GM23338 (cell line): ENCODE measurements at regions not wholly inside any gene's neighbourhood (a gene's known extent, or its start where the extent isn't known, plus 50 kb on each side); places are given as distances from the start of the nearest gene placed in this dataset.

ENCODE experiments used
- ATAC-seq: fragments of 200-7000 bp; cut with Tn5 transposase; 3 replicates; pipeline ENCODE4 v1.9.1; 2020
- DNase-seq: peaks from one replicate; pipeline ENCODE4 v3.0.0-alpha.2; 2015; ENCODE audit warnings: low spot score
- H2AFZ ChIP-seq: fragments of 200-600 bp; sonication (generic); 2 replicates; pipeline ENCODE4 v1.8.0; 2016; ENCODE audit warnings: antibody characterized with exemption, mild to moderate bottlenecking, moderate library complexity
- H3F3A ChIP-seq: fragments of 200-600 bp; sonication (generic); replicated peaks from 2 replicates; pipeline ENCODE4 v1.8.0; 2017; ENCODE audit warnings: antibody characterized with exemption, mixed run types, low read depth
- H3K27ac ChIP-seq: fragments of 200-600 bp; sonication (generic); 2 replicates; pipeline ENCODE4 v1.6.1; 2016; ENCODE audit warnings: low read depth
- H3K27me3 ChIP-seq: fragments of 200-600 bp; sonication (generic); 2 replicates; pipeline ENCODE4 v1.8.0; 2016; ENCODE audit warnings: mild to moderate bottlenecking, mixed run types, moderate library complexity; ENCODE audit not compliant: insufficient read depth
- H3K36me3 ChIP-seq: fragments of 200-600 bp; sonication (generic); 2 replicates; pipeline ENCODE4 v1.8.0; 2016; ENCODE audit warnings: mild to moderate bottlenecking; ENCODE audit not compliant: insufficient read depth
- H3K4me1 ChIP-seq: fragments of 200-600 bp; sonication (generic); 2 replicates; pipeline ENCODE4 v1.8.0; 2016; ENCODE audit warnings: mild to moderate bottlenecking, moderate library complexity; ENCODE audit not compliant: insufficient read depth
- H3K4me2 ChIP-seq: fragments of 200-600 bp; sonication (generic); 2 replicates; pipeline ENCODE4 v1.7.1; 2017; ENCODE audit warnings: mixed run types
- H3K4me3 ChIP-seq: fragments of 200-600 bp; sonication (generic); 2 replicates; pipeline ENCODE4 v1.6.1; 2016; ENCODE audit warnings: mixed run types
- H3K79me2 ChIP-seq: fragments of 200-600 bp; sonication (generic); replicated peaks from 2 replicates; pipeline ENCODE4 v1.8.0; 2017; ENCODE audit warnings: mild to moderate bottlenecking; ENCODE audit not compliant: insufficient read depth
- H3K9me2 ChIP-seq: fragments of 200-600 bp; sonication (generic); 2 replicates; pipeline ENCODE4 v1.8.0; 2017; ENCODE audit not compliant: insufficient read depth
- H4K20me1 ChIP-seq: fragments of 200-600 bp; sonication (generic); replicated peaks from 2 replicates; pipeline ENCODE4 v1.8.0; 2017; ENCODE audit warnings: mild to moderate bottlenecking; ENCODE audit not compliant: insufficient read depth
- H3K27ac Mint-ChIP-seq: 2 replicates; pipeline ENCODE4 v1.8.0; 2020; ENCODE audit warnings: inconsistent platforms, mild to moderate bottlenecking, moderate library complexity, mixed read lengths
- H3K27me3 Mint-ChIP-seq: 3 replicates; pipeline ENCODE4 v1.8.0; 2022; ENCODE audit warnings: low read depth, mild to moderate bottlenecking, moderate library complexity, mixed read lengths, inconsistent platforms; ENCODE audit not compliant: insufficient read depth, poor library complexity
- H3K36me3 Mint-ChIP-seq: 3 replicates; pipeline ENCODE4 v1.8.0; 2021; ENCODE audit warnings: low read depth, mild to moderate bottlenecking, inconsistent platforms, moderate library complexity, mixed read lengths
- H3K4me1 Mint-ChIP-seq: 3 replicates; pipeline ENCODE4 v1.8.0; 2020; ENCODE audit warnings: mild to moderate bottlenecking, inconsistent platforms, mixed read lengths
- H3K4me3 Mint-ChIP-seq: 3 replicates; pipeline ENCODE4 v1.8.0; 2021; ENCODE audit warnings: moderate library complexity, mild to moderate bottlenecking, inconsistent platforms, mixed read lengths
- H3K9me3 Mint-ChIP-seq: 3 replicates; pipeline ENCODE4 v1.8.0; 2020; ENCODE audit warnings: moderate library complexity, mild to moderate bottlenecking, inconsistent platforms, mixed read lengths
- CREB1 ChIP-seq: fragments of 250-450 bp; sonication (Bioruptor Pico); IDR thresholded peaks from 2 replicates; pipeline ENCODE4 v1.5.0; 2020; ENCODE audit warnings: low read depth, mild to moderate bottlenecking, moderate library complexity
- EZH2phosphoT487 ChIP-seq: fragments of 200-600 bp; sonication (generic); IDR thresholded peaks from one replicate; pipeline ENCODE4 v1.8.1; 2018; ENCODE audit warnings: antibody characterized with exemption; ENCODE audit not compliant: unreplicated experiment
- JUNB ChIP-seq: IDR thresholded peaks from one replicate; pipeline ENCODE4 v1.6.1; 2016; ENCODE audit warnings: antibody characterized with exemption; ENCODE audit not compliant: unreplicated experiment
- NANOG ChIP-seq: IDR thresholded peaks from 2 replicates; pipeline ENCODE4 v1.6.1; 2016; ENCODE audit warnings: antibody characterized with exemption, borderline replicate concordance
- POLR2AphosphoS5 ChIP-seq: IDR thresholded peaks from 2 replicates; pipeline ENCODE4 v1.6.1; 2016; ENCODE audit warnings: antibody characterized with exemption, low read depth
- ZNF331 ChIP-seq: fragments of 250-450 bp; sonication (Bioruptor Pico); IDR thresholded peaks from 2 replicates; pipeline ENCODE4 v1.5.0; 2020; ENCODE audit warnings: low read depth, mild to moderate bottlenecking, moderate library complexity
- TF ChIP-seq, protein P1 (sequence below), 2 experiments: fragments of 200-600 bp in 1 of 2; sonication (generic) in 1 of 2; conservative IDR thresholded peaks; 2 replicates each; pipeline versions ENCODE4 v1.5.1 to v1.6.1; 2016 to 2017; ENCODE audit warnings: antibody characterized with exemption in 2 of 2, low read depth in 2 of 2, mild to moderate bottlenecking in 2 of 2, moderate library complexity in 1 of 2
- TF ChIP-seq, protein P2 (sequence below): IDR thresholded peaks from one replicate; pipeline ENCODE4 v1.6.1; 2018; ENCODE audit warnings: antibody characterized with exemption; ENCODE audit not compliant: unreplicated experiment
- TF ChIP-seq, protein P3 (sequence below): IDR thresholded peaks from 2 replicates; pipeline ENCODE4 v1.6.1; 2016; ENCODE audit warnings: antibody characterized with exemption
- TF ChIP-seq, protein P4 (sequence below): fragments of 250-450 bp; sonication (Bioruptor Pico); IDR thresholded peaks from 2 replicates; pipeline ENCODE4 v1.5.0; 2020; ENCODE audit warnings: mild to moderate bottlenecking, moderate library complexity

DNA sequence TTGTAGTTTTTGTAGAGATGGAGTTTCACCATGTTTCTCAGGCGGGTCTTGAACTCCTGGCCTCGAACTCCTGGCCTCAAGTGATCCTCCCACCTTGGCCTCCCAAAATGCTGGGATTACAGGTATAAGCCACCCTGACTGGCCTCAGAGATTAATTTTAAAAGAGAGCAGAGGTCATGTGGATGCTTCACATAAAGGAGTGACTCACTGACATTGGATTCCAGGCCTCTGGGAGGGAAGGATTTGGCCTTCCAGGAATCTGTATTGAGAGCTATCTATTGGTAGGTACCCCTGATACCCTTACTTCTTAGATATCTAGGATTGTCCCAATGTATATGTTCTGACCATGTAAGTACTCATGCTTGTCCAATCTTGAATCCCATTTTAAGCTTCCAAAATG, 138.4 kb downstream of the FAM161A start:
- Histone ChIP-seq H3K9me2 (no peaks in the 10 kb centered on the region), H3F3A (no peaks in the 10 kb centered on the region), H3K27me3 (no peaks in the 10 kb centered on the region), H3K36me3 (no peaks in the 10 kb centered on the region), H2AFZ (no peak overlapping the region), H3K79me2 (no peaks in the 10 kb centered on the region), H3K4me1 (no peaks in the 10 kb centered on the region), H4K20me1 (no peaks in the 10 kb centered on the region), H3K27ac (no peak overlapping the region), H3K4me2 (no peak overlapping the region), H3K4me3 (no peak overlapping the region)
- no peak for DNase-seq
- no peak for ATAC-seq
- Mint-ChIP-seq H3K36me3 (no peaks in the 10 kb centered on the region), H3K4me3 (no peak overlapping the region), H3K27me3 (peaks cover 3% of the 10 kb centered on the region), H3K9me3 (no peaks in the 10 kb centered on the region; the same call in 2 of the 3 replicates), H3K27ac (no peak overlapping the region), H3K4me1 (no peaks in the 10 kb centered on the region)
- no peak for TF ChIP-seq POLR2AphosphoS5
- TF ChIP-seq JUNB, result no peak
- TF ChIP-seq, protein P1, sequence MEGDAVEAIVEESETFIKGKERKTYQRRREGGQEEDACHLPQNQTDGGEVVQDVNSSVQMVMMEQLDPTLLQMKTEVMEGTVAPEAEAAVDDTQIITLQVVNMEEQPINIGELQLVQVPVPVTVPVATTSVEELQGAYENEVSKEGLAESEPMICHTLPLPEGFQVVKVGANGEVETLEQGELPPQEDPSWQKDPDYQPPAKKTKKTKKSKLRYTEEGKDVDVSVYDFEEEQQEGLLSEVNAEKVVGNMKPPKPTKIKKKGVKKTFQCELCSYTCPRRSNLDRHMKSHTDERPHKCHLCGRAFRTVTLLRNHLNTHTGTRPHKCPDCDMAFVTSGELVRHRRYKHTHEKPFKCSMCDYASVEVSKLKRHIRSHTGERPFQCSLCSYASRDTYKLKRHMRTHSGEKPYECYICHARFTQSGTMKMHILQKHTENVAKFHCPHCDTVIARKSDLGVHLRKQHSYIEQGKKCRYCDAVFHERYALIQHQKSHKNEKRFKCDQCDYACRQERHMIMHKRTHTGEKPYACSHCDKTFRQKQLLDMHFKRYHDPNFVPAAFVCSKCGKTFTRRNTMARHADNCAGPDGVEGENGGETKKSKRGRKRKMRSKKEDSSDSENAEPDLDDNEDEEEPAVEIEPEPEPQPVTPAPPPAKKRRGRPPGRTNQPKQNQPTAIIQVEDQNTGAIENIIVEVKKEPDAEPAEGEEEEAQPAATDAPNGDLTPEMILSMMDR (conservative IDR thresholded peaks at IDR 0.05; ENCODE audit: low read depth in 2 of 2), result no peak
- TF ChIP-seq ZNF331, result no peak

DNA sequence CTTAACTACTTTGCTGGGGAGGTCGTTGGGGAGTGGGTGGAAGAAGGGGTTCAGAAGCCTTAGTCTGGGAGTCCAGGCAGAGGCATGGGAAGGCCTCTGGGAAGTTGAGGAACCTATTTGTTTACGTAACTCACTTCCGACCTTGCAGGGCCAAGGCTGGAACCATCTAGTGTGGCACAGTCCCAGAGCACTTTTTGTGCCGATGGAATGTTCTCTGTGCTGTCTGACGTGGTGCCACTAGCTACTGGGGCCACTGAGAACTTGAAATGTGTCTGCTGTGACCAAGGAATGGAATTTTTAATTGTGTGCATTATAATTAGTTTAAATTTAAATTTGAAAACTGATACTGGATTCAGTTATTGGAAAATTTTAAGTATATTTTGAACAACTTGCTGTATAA, 139.7 kb downstream of the FAM161A start:
- ATAC-seq (no peak), DNase-seq (no peak)
- H3K27ac Mint-ChIP-seq, result no peak overlapping the region
- no peaks in the 10 kb centered on the region; the same call in 2 of the 3 replicates for H3K9me3 Mint-ChIP-seq
- no peaks in the 10 kb centered on the region for H3K9me2 ChIP-seq
- H3K27ac ChIP-seq, result no peak overlapping the region
- H3K4me3 ChIP-seq, result no peak overlapping the region
- H3K4me1 ChIP-seq, result no peaks in the 10 kb centered on the region
- no peaks in the 10 kb centered on the region for H3F3A ChIP-seq
- H3K36me3 Mint-ChIP-seq, result no peaks in the 10 kb centered on the region
- H3K4me2 ChIP-seq, result no peak overlapping the region
- H3K4me1 Mint-ChIP-seq, result no peaks in the 10 kb centered on the region
- no peaks in the 10 kb centered on the region for H3K79me2 ChIP-seq
- peak overlapping the region; percentile 81 for H2AFZ ChIP-seq
- no peak overlapping the region for H3K4me3 Mint-ChIP-seq
- H3K27me3 Mint-ChIP-seq, result peaks cover 3% of the 10 kb centered on the region
- H4K20me1 ChIP-seq, result no peaks in the 10 kb centered on the region
- no peaks in the 10 kb centered on the region for H3K27me3 ChIP-seq
- no peaks in the 10 kb centered on the region for H3K36me3 ChIP-seq
- TF ChIP-seq, protein P2, sequence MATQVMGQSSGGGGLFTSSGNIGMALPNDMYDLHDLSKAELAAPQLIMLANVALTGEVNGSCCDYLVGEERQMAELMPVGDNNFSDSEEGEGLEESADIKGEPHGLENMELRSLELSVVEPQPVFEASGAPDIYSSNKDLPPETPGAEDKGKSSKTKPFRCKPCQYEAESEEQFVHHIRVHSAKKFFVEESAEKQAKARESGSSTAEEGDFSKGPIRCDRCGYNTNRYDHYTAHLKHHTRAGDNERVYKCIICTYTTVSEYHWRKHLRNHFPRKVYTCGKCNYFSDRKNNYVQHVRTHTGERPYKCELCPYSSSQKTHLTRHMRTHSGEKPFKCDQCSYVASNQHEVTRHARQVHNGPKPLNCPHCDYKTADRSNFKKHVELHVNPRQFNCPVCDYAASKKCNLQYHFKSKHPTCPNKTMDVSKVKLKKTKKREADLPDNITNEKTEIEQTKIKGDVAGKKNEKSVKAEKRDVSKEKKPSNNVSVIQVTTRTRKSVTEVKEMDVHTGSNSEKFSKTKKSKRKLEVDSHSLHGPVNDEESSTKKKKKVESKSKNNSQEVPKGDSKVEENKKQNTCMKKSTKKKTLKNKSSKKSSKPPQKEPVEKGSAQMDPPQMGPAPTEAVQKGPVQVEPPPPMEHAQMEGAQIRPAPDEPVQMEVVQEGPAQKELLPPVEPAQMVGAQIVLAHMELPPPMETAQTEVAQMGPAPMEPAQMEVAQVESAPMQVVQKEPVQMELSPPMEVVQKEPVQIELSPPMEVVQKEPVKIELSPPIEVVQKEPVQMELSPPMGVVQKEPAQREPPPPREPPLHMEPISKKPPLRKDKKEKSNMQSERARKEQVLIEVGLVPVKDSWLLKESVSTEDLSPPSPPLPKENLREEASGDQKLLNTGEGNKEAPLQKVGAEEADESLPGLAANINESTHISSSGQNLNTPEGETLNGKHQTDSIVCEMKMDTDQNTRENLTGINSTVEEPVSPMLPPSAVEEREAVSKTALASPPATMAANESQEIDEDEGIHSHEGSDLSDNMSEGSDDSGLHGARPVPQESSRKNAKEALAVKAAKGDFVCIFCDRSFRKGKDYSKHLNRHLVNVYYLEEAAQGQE, result no peak
- no peak for TF ChIP-seq POLR2AphosphoS5
- no peak for TF ChIP-seq CREB1 (CRISPR knock-in tag)
- no peak for TF ChIP-seq EZH2phosphoT487
- TF ChIP-seq, protein P3, sequence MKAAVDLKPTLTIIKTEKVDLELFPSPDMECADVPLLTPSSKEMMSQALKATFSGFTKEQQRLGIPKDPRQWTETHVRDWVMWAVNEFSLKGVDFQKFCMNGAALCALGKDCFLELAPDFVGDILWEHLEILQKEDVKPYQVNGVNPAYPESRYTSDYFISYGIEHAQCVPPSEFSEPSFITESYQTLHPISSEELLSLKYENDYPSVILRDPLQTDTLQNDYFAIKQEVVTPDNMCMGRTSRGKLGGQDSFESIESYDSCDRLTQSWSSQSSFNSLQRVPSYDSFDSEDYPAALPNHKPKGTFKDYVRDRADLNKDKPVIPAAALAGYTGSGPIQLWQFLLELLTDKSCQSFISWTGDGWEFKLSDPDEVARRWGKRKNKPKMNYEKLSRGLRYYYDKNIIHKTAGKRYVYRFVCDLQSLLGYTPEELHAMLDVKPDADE, result no peak
- TF ChIP-seq NANOG, result no peak
- TF ChIP-seq, protein P4, sequence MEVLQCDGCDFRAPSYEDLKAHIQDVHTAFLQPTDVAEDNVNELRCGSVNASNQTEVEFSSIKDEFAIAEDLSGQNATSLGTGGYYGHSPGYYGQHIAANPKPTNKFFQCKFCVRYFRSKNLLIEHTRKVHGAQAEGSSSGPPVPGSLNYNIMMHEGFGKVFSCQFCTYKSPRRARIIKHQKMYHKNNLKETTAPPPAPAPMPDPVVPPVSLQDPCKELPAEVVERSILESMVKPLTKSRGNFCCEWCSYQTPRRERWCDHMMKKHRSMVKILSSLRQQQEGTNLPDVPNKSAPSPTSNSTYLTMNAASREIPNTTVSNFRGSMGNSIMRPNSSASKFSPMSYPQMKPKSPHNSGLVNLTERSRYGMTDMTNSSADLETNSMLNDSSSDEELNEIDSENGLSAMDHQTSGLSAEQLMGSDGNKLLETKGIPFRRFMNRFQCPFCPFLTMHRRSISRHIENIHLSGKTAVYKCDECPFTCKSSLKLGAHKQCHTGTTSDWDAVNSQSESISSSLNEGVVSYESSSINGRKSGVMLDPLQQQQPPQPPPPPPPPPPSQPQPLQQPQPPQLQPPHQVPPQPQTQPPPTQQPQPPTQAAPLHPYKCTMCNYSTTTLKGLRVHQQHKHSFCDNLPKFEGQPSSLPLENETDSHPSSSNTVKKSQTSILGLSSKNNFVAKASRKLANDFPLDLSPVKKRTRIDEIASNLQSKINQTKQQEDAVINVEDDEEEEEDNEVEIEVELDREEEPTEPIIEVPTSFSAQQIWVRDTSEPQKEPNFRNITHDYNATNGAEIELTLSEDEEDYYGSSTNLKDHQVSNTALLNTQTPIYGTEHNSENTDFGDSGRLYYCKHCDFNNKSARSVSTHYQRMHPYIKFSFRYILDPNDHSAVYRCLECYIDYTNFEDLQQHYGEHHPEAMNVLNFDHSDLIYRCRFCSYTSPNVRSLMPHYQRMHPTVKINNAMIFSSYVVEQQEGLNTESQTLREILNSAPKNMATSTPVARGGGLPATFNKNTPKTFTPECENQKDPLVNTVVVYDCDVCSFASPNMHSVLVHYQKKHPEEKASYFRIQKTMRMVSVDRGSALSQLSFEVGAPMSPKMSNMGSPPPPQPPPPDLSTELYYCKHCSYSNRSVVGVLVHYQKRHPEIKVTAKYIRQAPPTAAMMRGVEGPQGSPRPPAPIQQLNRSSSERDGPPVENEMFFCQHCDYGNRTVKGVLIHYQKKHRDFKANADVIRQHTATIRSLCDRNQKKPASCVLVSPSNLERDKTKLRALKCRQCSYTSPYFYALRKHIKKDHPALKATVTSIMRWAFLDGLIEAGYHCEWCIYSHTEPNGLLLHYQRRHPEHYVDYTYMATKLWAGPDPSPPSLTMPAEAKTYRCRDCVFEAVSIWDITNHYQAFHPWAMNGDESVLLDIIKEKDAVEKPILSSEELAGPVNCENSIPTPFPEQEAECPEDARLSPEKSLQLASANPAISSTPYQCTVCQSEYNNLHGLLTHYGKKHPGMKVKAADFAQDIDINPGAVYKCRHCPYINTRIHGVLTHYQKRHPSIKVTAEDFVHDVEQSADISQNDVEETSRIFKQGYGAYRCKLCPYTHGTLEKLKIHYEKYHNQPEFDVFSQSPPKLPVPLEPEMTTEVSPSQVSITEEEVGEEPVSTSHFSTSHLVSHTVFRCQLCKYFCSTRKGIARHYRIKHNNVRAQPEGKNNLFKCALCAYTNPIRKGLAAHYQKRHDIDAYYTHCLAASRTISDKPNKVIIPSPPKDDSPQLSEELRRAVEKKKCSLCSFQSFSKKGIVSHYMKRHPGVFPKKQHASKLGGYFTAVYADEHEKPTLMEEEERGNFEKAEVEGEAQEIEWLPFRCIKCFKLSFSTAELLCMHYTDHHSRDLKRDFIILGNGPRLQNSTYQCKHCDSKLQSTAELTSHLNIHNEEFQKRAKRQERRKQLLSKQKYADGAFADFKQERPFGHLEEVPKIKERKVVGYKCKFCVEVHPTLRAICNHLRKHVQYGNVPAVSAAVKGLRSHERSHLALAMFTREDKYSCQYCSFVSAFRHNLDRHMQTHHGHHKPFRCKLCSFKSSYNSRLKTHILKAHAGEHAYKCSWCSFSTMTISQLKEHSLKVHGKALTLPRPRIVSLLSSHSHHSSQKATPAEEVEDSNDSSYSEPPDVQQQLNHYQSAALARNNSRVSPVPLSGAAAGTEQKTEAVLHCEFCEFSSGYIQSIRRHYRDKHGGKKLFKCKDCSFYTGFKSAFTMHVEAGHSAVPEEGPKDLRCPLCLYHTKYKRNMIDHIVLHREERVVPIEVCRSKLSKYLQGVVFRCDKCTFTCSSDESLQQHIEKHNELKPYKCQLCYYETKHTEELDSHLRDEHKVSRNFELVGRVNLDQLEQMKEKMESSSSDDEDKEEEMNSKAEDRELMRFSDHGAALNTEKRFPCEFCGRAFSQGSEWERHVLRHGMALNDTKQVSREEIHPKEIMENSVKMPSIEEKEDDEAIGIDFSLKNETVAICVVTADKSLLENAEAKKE, result no peak
